CD14-positive monocyte (primary cell): ENCODE measurements at regions not wholly inside any gene's neighbourhood (a gene's known extent, or its start where the extent isn't known, plus 50 kb on each side); places are given as distances from the start of the nearest gene placed in this dataset.

Experiments used
- DNase-seq, 3 donors: peaks; one replicate each; pipeline ENCODE4 v3.0.0-alpha.2; 2011 to 2022
- H2AFZ ChIP-seq: 2 replicates; pipeline ENCODE4 v1.6.0; 2012; ENCODE audit warnings: mild to moderate bottlenecking, low read depth, low read length, inconsistent platforms; ENCODE audit not compliant: insufficient read depth, poor library complexity, severe bottlenecking
- H3K27ac ChIP-seq, 2 donors: 1 replicate in 1 of 2; 2 replicates in 1 of 2; pipeline ENCODE4 v1.5.1; 2012 to 2013; ENCODE audit warnings: low read length in 2 of 2, control low read depth in 1 of 2, inconsistent platforms in 1 of 2, low read depth in 1 of 2, mild to moderate bottlenecking in 1 of 2
- H3K27me3 ChIP-seq, 2 donors: one replicate each; pipeline versions ENCODE4 v1.6.0 to v1.6.1; 2011 to 2013; ENCODE audit warnings: low read length in 2 of 2; ENCODE audit not compliant: control insufficient read depth in 2 of 2, insufficient read depth in 2 of 2
- H3K36me3 ChIP-seq, 2 donors: replicated peaks in 1 of 2; 1 replicate in 1 of 2; 2 replicates in 1 of 2; pipeline versions ENCODE4 v1.5.1 to v1.6.1; 2012 to 2013; ENCODE audit warnings: low read length in 2 of 2, control low read depth in 1 of 2, inconsistent platforms in 1 of 2, mild to moderate bottlenecking in 1 of 2; ENCODE audit not compliant: insufficient read depth in 2 of 2, control insufficient read depth in 1 of 2
- H3K4me1 ChIP-seq, 2 donors: 1 replicate in 1 of 2; 2 replicates in 1 of 2; pipeline versions ENCODE4 v1.5.1 to v1.6.1; 2012 to 2013; ENCODE audit warnings: low read length in 2 of 2, control low read depth in 1 of 2, inconsistent platforms in 1 of 2, mild to moderate bottlenecking in 1 of 2, moderate library complexity in 1 of 2; ENCODE audit not compliant: insufficient read depth in 2 of 2, control insufficient read depth in 1 of 2
- H3K4me2 ChIP-seq: replicated peaks from 2 replicates; pipeline ENCODE3; 2012; ENCODE audit warnings: low read length, moderate library complexity, mild to moderate bottlenecking; ENCODE audit not compliant: poor library complexity, severe bottlenecking; ENCODE audit errors: extremely low read depth
- H3K4me3 ChIP-seq, 3 experiments: fragments of 200-600 bp in 1 of 3; sonication (generic) in 1 of 3; replicated peaks in 1 of 3; 1 replicate in 2 of 3; 2 replicates in 1 of 3; pipeline ENCODE4 v1.5.1; 2011 to 2013; ENCODE audit warnings: low read length in 3 of 3, mild to moderate bottlenecking in 3 of 3, control low read depth in 2 of 3, low read depth in 2 of 3, inconsistent platforms in 1 of 3, moderate library complexity in 1 of 3
- H3K79me2 ChIP-seq: 2 replicates; pipeline ENCODE4 v1.6.0; 2012; ENCODE audit warnings: mild to moderate bottlenecking, control low read depth, inconsistent platforms, low read length, moderate library complexity; ENCODE audit not compliant: insufficient read depth
- H3K9ac ChIP-seq: 2 replicates; pipeline ENCODE4 v1.6.0; 2017; ENCODE audit warnings: low read length, mild to moderate bottlenecking; ENCODE audit not compliant: insufficient read depth, poor library complexity, severe bottlenecking
- H3K9me3 ChIP-seq, 2 donors: replicated peaks in 1 of 2; 1 replicate in 1 of 2; 2 replicates in 1 of 2; pipeline versions ENCODE4 v1.5.1 to v1.6.1; 2012 to 2013; ENCODE audit warnings: low read length in 2 of 2, control low read depth in 1 of 2; ENCODE audit not compliant: control insufficient read depth in 1 of 2, insufficient read depth in 1 of 2
- H4K20me1 ChIP-seq: 2 replicates; pipeline ENCODE4 v1.6.0; 2012; ENCODE audit warnings: mild to moderate bottlenecking, low read length, control low read depth, moderate library complexity; ENCODE audit not compliant: insufficient read depth
- H3K27ac Mint-ChIP-seq, 7 donors: one replicate each; pipeline ENCODE4 v1.8.0; 2020; ENCODE audit warnings: mild to moderate bottlenecking in 7 of 7, mixed read lengths in 7 of 7, moderate library complexity in 6 of 7, inconsistent platforms in 2 of 7
- H3K27me3 Mint-ChIP-seq, 3 donors: one replicate each; pipeline ENCODE4 v1.8.0; 2021 to 2022; ENCODE audit warnings: low read depth in 3 of 3, mild to moderate bottlenecking in 3 of 3, mixed read lengths in 3 of 3, moderate library complexity in 3 of 3, inconsistent platforms in 1 of 3
- H3K36me3 Mint-ChIP-seq, 2 donors: one replicate each; pipeline ENCODE4 v1.8.0; 2020; ENCODE audit warnings: mixed read lengths in 2 of 2, inconsistent platforms in 1 of 2, mild to moderate bottlenecking in 1 of 2
- H3K4me1 Mint-ChIP-seq: one replicate; pipeline ENCODE4 v1.8.0; 2020; ENCODE audit warnings: mild to moderate bottlenecking, mixed read lengths
- H3K4me3 Mint-ChIP-seq, 2 donors: one replicate each; pipeline ENCODE4 v1.8.0; 2020; ENCODE audit warnings: mild to moderate bottlenecking in 2 of 2, mixed read lengths in 2 of 2, moderate library complexity in 1 of 2
- H3K9me3 Mint-ChIP-seq, 7 donors: one replicate each; pipeline ENCODE4 v1.8.0; 2020 to 2022; ENCODE audit warnings: mixed read lengths in 7 of 7, mild to moderate bottlenecking in 6 of 7, moderate library complexity in 6 of 7, inconsistent platforms in 2 of 7
- CTCF ChIP-seq: fragments of 200-600 bp; IDR thresholded peaks from one replicate; pipeline ENCODE4 v1.8.0; 2022; ENCODE audit warnings: antibody characterized with exemption, mild to moderate bottlenecking
- WGBS: methylation state at CpG from one replicate; pipeline ENCODE4 v1.1.5; 2013; ENCODE audit warnings: missing lambda C conversion rate; ENCODE audit not compliant: insufficient coverage; 5-methylcytosine and 5-hydroxymethylcytosine counted together
- intact Hi-C, 2 donors: fragments of 100-400 bp; cut with micrococcal nuclease; formaldehyde crosslinking; loops; one replicate each; pipeline versions ENCODE4 v1.15.0 to v1.15.1; 2023

- DNase-seq: no peak
- Histone ChIP-seq H3K9me3 (no peaks in the 10 kb centered on the region), H3K79me2 (no peaks in the 10 kb centered on the region), H3K27ac (no peak overlapping the region), H3K36me3 (no peaks in the 10 kb centered on the region), H3K4me3 (no peak overlapping the region), H3K9ac (no peak overlapping the region), H2AFZ (peak overlapping the region; percentile 47), H3K27me3 (no peaks in the 10 kb centered on the region), H3K4me1 (peaks cover 27 to 42% of the 10 kb centered on the region in 2 donors), H3K4me2 (no peak overlapping the region), H4K20me1 (no peaks in the 10 kb centered on the region)
- WGBS: 88% methylated on average over 10 of the region's 15 CpGs
- H3K4me1 Mint-ChIP-seq: peaks cover 52% of the 10 kb centered on the region
- H3K27me3 Mint-ChIP-seq: peaks cover 0 to 2% (median 0%) of the 10 kb centered on the region in 3 donors
- H3K27ac Mint-ChIP-seq: no peak overlapping the region
- H3K4me3 Mint-ChIP-seq: no peak overlapping the region
- intact Hi-C loops: no loop called here
- no peak for TF ChIP-seq CTCF
- no peaks in the 10 kb centered on the region for H3K36me3 Mint-ChIP-seq
- peaks cover 0 to 1% (median 0%) of the 10 kb centered on the region in 7 donors for H3K9me3 Mint-ChIP-seq
Measured at GRCh38 chr6:139443231-139444112, 69.0 kb upstream of the CITED2 start.

- Histone ChIP-seq H3K36me3 (no peaks in the 10 kb centered on the region), H3K9ac (peak overlapping the region; percentile 19), H3K27me3 (no peaks in the 10 kb centered on the region), H3K27ac (peak overlapping the region in 1 of 2 donors; percentile 57), H4K20me1 (no peaks in the 10 kb centered on the region), H3K4me2 (peak overlapping the region; percentile 17), H3K4me1 (peaks cover 22 to 37% of the 10 kb centered on the region in 2 donors), H3K4me3 (no peak overlapping the region), H3K79me2 (no peaks in the 10 kb centered on the region), H3K9me3 (no peaks in the 10 kb centered on the region), H2AFZ (peak overlapping the region; percentile 66)
- Mint-ChIP-seq H3K4me1 (peaks cover 42% of the 10 kb centered on the region), H3K36me3 (no peaks in the 10 kb centered on the region), H3K27me3 (peaks cover 0 to 2% (median 0%) of the 10 kb centered on the region in 3 donors), H3K9me3 (peaks cover 0 to 1% (median 0%) of the 10 kb centered on the region in 7 donors), H3K4me3 (peak overlapping the region; percentile 38 to 59), H3K27ac (peak overlapping the region in 5 of 7 donors; percentile 46 to 91 (median 73))
- TF ChIP-seq CTCF: no peak
- intact Hi-C loops: no loop called here
- 9% methylated on average over 1 of the region's 4 CpGs for WGBS
- DNase-seq: no peak
Measured at GRCh38 chr6:139442188-139442671, 67.8 kb upstream of the CITED2 start.
